HUES48 (cell line): ENCODE measurements at regions not wholly inside any gene's neighbourhood (a gene's known extent, or its start where the extent isn't known, plus 50 kb on each side); places are given as distances from the start of the nearest gene placed in this dataset.

Source experiments
- H3K27ac ChIP-seq: one replicate; pipeline ENCODE4 v1.7.0; 2013; ENCODE audit warnings: low read depth, low read length, inconsistent platforms
- H3K27me3 ChIP-seq: 2 replicates; pipeline ENCODE4 v1.6.1; 2013; ENCODE audit warnings: mild to moderate bottlenecking, low read length; ENCODE audit not compliant: control insufficient read depth, insufficient read depth
- H3K36me3 ChIP-seq: 2 replicates; pipeline ENCODE4 v1.6.1; 2013; ENCODE audit warnings: low read length; ENCODE audit not compliant: control insufficient read depth, insufficient read depth
- H3K4me1 ChIP-seq: 2 replicates; pipeline ENCODE4 v1.6.1; 2013; ENCODE audit warnings: mild to moderate bottlenecking, low read length; ENCODE audit not compliant: control insufficient read depth, insufficient read depth
- H3K4me3 ChIP-seq: 2 replicates; pipeline ENCODE4 v1.5.1; 2013; ENCODE audit warnings: mild to moderate bottlenecking, low read depth, low read length
- H3K9ac ChIP-seq: 2 replicates; pipeline ENCODE4 v1.6.1; 2013; ENCODE audit warnings: mild to moderate bottlenecking, low read depth, low read length, moderate library complexity
- H3K9me3 ChIP-seq: 2 replicates; pipeline ENCODE4 v1.6.1; 2013; ENCODE audit warnings: low read length; ENCODE audit not compliant: control insufficient read depth, insufficient read depth

DNA sequence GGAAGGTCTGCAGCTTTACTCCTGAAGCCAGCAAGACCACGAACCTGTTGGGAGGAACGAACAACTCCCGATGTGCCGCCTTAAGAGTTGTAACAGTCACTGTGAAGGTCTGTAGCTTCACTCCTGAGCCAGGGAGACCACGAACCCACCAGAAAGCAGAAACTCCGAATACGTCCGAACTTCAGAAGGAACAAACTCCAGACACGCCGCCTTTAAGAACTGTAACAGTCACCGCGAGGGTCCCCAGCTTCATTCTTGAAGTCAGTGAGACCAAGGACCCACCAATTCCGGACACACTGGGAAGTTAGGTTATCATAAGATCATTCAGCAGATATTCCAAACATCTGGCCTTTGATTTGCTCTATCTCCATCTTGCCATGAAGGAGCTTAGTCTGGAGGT is 1623.0 kb downstream of the SLITRK1 start:
- no peak overlapping the region for H3K4me3 ChIP-seq
- H3K9ac ChIP-seq: no peak overlapping the region
- H3K4me1 ChIP-seq: no peaks in the 10 kb centered on the region
- H3K36me3 ChIP-seq: no peaks in the 10 kb centered on the region
- H3K9me3 ChIP-seq: no peaks in the 10 kb centered on the region
- no peak overlapping the region for H3K27ac ChIP-seq
- no peaks in the 10 kb centered on the region for H3K27me3 ChIP-seq

- Histone ChIP-seq H3K27me3 (no peaks in the 10 kb centered on the region), H3K27ac (no peak overlapping the region), H3K36me3 (no peaks in the 10 kb centered on the region), H3K4me3 (no peak overlapping the region), H3K4me1 (no peaks in the 10 kb centered on the region), H3K9me3 (no peaks in the 10 kb centered on the region), H3K9ac (no peak overlapping the region)
These were observed 1624.3 kb downstream of the SLITRK1 start for GRCh38 chr13:82257790-82258507.

GRCh38 chr13:82248762-82249161 is 1633.5 kb downstream of the SLITRK1 start:
- H3K4me1 ChIP-seq: no peaks in the 10 kb centered on the region

GRCh38 chr13:82245860-82246259 is 1636.4 kb downstream of the SLITRK1 start:
- no peak overlapping the region for H3K9ac ChIP-seq
- H3K27me3 ChIP-seq: no peaks in the 10 kb centered on the region
- no peaks in the 10 kb centered on the region for H3K4me1 ChIP-seq
- no peak overlapping the region for H3K27ac ChIP-seq
- no peak overlapping the region for H3K4me3 ChIP-seq
- no peaks in the 10 kb centered on the region for H3K36me3 ChIP-seq
- no peaks in the 10 kb centered on the region for H3K9me3 ChIP-seq

More at GRCh38 chr13:82248762-82249161, 1633.5 kb downstream of the SLITRK1 start:
- Histone ChIP-seq H3K27me3 (no peaks in the 10 kb centered on the region), H3K9ac (no peak overlapping the region), H3K4me3 (no peak overlapping the region), H3K27ac (no peak overlapping the region), H3K36me3 (no peaks in the 10 kb centered on the region), H3K9me3 (no peaks in the 10 kb centered on the region)

DNA sequence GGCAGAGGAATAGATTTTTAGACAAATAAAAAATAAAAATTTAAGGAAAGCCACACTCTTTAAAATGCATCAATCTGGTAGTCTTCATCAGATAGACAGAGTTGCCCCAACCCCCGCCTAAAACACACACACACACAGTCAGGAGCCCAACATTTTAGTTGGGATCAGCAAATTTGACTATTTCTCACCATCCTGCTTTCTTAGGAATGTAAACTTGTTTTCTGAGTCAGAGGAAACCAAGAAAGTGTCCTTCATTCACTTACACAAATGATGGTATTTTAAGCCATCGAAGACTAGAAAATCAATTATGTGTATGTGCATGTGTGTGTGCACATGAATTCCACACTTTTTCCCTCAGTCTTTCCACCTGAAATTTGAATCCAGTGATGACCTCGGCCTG is 1657.5 kb downstream of the SLITRK1 start:
- no peaks in the 10 kb centered on the region for H3K27me3 ChIP-seq
- no peak overlapping the region for H3K9ac ChIP-seq
- H3K4me1 ChIP-seq: no peaks in the 10 kb centered on the region
- H3K9me3 ChIP-seq: peaks cover 10% of the 10 kb centered on the region; the same call in 1 of the 2 replicates
- H3K4me3 ChIP-seq: no peak overlapping the region
- no peak overlapping the region for H3K27ac ChIP-seq
- H3K36me3 ChIP-seq: no peaks in the 10 kb centered on the region

DNA sequence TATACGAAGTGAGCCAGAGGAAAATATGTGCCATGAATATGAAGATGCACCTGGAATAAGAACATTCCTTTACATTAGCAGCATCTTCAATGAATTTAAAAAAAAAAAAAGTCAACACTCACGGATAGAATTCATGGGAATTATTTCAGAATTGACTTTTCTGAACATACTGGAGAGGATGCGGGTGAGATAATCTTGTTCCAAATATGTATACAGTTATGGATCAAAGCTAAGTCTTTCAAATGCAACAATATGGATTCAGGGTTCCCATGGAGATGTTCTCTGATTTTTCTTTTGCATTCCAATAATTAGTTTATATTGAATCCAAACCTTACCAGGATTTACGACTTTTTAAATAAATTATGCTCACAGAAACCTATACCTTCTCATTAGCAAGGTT is 1660.7 kb downstream of the SLITRK1 start:
- Histone ChIP-seq H3K9me3 (no peaks in the 10 kb centered on the region; the same call in 1 of the 2 replicates), H3K27ac (no peak overlapping the region), H3K36me3 (no peaks in the 10 kb centered on the region), H3K4me3 (no peak overlapping the region), H3K4me1 (no peaks in the 10 kb centered on the region), H3K27me3 (no peaks in the 10 kb centered on the region), H3K9ac (no peak overlapping the region)

- Histone ChIP-seq H3K4me1 (no peaks in the 10 kb centered on the region), H3K27me3 (no peaks in the 10 kb centered on the region), H3K36me3 (no peaks in the 10 kb centered on the region), H3K4me3 (no peak overlapping the region), H3K27ac (no peak overlapping the region), H3K9me3 (no peaks in the 10 kb centered on the region; the same call in 1 of the 2 replicates), H3K9ac (no peak overlapping the region)
These were observed 1661.6 kb downstream of the SLITRK1 start for GRCh38 chr13:82220641-82221040.

DNA sequence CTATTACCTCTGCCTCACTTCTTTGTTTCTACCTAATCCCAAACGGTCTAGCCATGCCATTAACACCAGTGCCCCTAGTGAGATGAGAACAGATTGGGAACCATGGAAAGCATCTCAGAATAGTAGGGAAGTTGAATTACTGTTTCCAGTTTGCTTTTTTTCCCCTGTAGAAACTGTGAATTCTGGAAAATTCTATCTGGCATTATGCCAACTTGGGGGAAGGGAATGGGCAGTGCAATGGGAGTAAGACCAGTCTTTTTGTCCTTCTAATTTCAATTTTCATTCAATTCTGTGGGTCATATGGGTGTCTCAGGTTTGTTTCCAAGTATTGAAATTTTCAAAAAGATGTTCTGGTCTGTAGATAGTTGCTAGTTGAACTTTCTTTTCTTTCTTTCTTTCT is 1666.1 kb downstream of the SLITRK1 start:
- peaks cover 9% of the 10 kb centered on the region for H3K9me3 ChIP-seq
- H3K4me1 ChIP-seq: no peaks in the 10 kb centered on the region
- no peak overlapping the region for H3K4me3 ChIP-seq
- H3K27me3 ChIP-seq: no peaks in the 10 kb centered on the region
- H3K36me3 ChIP-seq: no peaks in the 10 kb centered on the region
- H3K27ac ChIP-seq: no peak overlapping the region
- H3K9ac ChIP-seq: no peak overlapping the region

- H3K27me3 ChIP-seq: no peaks in the 10 kb centered on the region
- no peak overlapping the region for H3K27ac ChIP-seq
These were observed 1667.9 kb downstream of the SLITRK1 start for GRCh38 chr13:82214341-82214740.

DNA sequence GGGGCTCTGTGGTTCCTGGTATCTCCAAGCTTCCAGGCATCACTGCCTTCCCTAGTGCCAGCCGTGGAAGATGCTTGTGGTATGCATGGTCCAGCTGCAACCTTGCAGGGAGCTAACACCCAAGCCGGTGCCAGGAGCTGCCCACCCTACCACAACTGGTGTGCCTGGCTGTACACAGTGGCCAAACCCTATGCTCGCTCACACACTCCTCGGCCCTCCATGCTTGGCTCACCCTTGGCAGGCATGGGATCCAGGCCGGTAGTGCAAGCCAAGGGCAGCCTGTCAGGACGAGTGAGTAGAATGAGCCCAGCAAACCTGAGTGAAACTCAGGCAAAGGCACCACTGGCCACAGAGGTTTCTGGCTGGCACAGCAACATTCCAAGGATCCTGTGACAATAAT is 1676.0 kb downstream of the SLITRK1 start:
- no peaks in the 10 kb centered on the region for H3K27me3 ChIP-seq
- H3K9ac ChIP-seq: no peak overlapping the region
- H3K9me3 ChIP-seq: no peaks in the 10 kb centered on the region
- no peaks in the 10 kb centered on the region for H3K36me3 ChIP-seq
- H3K4me3 ChIP-seq: no peak overlapping the region
- no peaks in the 10 kb centered on the region for H3K4me1 ChIP-seq
- no peak overlapping the region for H3K27ac ChIP-seq

More at GRCh38 chr13:82214341-82214740, 1667.9 kb downstream of the SLITRK1 start:
- Histone ChIP-seq H3K4me3 (no peak overlapping the region), H3K4me1 (no peaks in the 10 kb centered on the region), H3K36me3 (no peaks in the 10 kb centered on the region), H3K9me3 (peaks cover 9% of the 10 kb centered on the region), H3K9ac (no peak overlapping the region)

DNA sequence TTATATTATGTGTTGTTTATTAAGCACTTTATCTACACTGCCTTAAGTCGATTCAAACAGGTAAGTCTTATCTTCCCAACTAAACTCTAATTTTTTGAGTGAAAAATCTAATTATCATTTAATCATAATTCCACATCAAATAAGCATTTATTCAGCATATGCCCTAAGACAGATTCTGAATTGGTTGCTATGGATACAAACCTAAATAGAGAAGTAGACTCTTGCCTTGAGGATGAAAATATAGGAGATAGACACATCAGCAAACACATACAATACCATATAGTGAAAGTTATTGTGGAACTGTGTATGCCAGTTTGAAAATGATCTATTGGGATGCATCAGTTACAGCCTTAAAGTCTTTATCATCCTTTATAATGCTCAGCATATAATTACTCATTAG is 1679.9 kb downstream of the SLITRK1 start:
- Histone ChIP-seq H3K36me3 (no peaks in the 10 kb centered on the region), H3K4me1 (no peaks in the 10 kb centered on the region), H3K9me3 (no peaks in the 10 kb centered on the region), H3K27ac (no peak overlapping the region), H3K27me3 (no peaks in the 10 kb centered on the region), H3K9ac (no peak overlapping the region), H3K4me3 (no peak overlapping the region)
